H1 (cell line): ENCODE measurements at regions not wholly inside any gene's neighbourhood (a gene's known extent, or its start where the extent isn't known, plus 50 kb on each side); places are given as distances from the start of the nearest gene placed in this dataset.

Source experiments
- CHD7 ChIP-seq: fragments of 300-600 bp; sonication (generic); IDR thresholded peaks from 2 replicates; pipeline ENCODE4 v1.7.1; 2012; ENCODE audit warnings: low read length, moderate library complexity, mild to moderate bottlenecking, inconsistent platforms; ENCODE audit not compliant: insufficient replicate concordance

- no peak for TF ChIP-seq CHD7
- TF ChIP-seq, all 59 proteins: peak for 2
These were observed 352.6 kb upstream of the NDN start (continued) for GRCh38 chr15:24039683-24040082.
